NCI-H524 treated with DMSO at 0.1 percent for 48 hours (cell line): ENCODE measurements at regions not wholly inside any gene's neighbourhood (a gene's known extent, or its start where the extent isn't known, plus 50 kb on each side); places are given as distances from the start of the nearest gene placed in this dataset.
A peak's percentile ranks its signal among the peaks of the same experiment; 100 is the strongest.
"Not testable (repeated sequence)": the region's sequence is repeated elsewhere in the genome, so short reads cannot be mapped to it uniquely, and the experiment has no call there.

ENCODE experiments used
- DNase-seq: peaks from one replicate; lab custom pipeline; 2025; lab: John Stamatoyannopoulos, UW

DNA sequence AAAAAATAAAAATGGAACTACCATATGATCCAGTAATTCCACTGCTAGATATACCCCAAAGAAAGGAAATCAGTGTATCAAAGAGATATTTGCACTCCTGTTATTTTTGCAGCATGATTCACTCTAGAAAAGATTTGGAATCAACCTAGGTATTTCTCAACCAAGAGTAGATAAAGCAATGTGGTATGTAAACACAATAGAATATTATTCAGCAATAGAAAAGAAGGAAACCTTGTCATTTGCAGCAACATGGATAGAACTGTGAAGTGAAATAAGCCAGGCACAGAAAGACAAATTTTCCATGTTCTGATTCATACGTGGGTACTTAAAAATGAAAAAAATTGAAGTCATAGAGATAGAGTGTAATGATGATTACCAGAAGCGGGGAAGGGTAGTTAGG is 362.3 kb upstream of the EPHA5 start:
- DNase-seq, result no peak

DNA sequence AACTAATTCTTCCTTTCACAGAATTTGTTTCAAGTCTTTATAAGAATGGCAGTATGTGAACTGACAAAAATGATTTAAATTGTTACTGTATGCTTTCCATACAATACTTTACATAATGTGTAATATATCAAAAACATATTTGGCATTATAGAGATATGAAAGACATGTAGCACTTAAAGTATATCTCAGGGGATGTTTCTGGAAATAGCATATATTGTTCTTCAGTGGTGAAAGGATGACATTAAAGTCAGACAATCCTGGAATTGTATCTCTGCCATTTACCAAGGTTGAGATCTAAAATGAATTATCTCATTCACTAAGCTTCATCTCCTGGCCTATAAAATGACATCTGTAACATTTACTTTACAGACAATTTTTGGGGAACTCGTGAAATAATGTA is 358.4 kb upstream of the EPHA5 start:
- DNase-seq, result no peak

DNA sequence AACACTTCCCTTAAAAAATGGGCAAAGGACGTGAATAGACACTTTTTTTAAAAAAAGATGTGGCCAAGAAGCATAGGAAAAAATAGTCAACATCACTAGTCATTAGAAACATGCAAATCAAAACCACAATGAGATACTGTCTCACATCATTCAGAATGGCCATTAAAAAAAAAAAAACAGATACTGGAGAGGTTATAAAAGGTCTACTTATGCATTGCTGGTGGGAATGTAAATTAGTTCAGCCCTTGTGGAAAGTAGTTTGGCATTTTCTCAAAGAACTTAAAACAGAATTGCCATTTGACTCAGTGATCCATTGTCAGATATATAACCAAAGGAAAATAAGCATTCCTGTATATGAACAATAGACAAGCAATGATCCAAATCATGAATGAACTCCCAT is 352.8 kb upstream of the EPHA5 start:
- DNase-seq, result no peak

DNA sequence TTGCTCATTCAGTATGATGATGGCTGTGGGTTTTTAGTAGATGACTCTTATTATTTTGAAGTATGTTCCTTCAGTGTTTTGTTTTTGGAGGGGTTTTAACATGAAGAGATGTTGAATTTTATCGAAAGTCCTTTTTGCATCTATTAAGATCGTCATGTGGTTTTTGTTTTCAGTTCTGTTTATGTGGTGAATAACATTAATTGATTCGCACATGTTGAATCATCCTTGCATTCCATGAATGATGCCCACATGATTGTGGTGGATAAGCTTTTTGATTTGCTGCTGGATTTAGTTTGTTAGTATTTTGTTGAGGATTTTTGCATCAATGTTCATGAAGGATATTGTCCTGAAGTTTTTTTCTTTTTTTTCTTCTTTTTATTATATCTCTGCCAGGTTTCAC is 347.4 kb upstream of the EPHA5 start:
- no peak for DNase-seq

DNA sequence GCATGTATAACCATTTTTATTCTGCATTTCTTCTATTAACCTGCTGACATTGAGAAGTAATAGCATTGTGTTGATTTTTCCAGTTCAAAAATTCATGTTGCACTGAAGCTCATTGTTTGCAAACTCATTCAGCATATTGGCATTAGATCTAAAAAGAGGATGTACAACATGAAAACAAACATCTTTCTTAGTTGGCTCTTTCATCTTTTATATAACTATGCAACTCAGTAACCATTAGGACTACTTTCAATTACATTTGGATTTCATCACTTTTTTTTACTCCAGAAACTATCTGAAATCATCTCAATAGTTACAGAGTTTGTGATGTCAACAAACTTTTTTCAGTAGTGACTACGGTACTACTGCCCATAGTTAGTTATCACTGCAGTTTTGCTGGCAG is 346.0 kb upstream of the EPHA5 start:
- DNase-seq, result no peak

DNA sequence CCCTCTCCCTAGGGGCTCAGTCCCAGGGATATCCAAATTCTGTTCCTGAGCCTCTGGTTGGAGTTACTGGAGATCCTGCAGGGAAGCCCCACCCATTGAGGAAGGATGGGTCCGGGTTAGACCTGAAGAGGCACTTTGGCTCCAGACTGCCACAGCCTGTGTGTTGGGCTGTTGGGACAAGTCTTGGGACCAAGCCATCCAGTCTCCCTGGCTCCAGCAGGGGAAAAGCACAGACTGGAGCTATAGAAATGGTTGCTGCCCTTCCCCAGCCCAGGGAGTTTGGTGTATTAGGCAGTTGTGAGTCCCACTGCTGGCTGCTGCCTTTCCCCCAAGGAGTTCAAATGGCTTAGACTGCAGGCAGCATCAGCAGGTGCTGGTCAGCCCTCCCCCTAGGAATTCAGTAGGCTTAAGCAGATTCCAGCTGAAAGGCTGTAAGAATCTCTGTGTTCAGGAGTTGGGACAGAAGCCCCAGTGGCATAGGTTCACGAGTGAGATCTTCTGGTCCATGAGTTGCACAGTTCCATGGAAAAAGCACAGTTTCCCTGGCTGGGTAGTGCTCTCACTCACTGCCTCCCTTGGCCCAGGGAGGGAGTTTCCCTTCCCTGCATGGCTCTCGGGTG is 344.0 kb upstream of the EPHA5 start:
- no peak for DNase-seq

DNA sequence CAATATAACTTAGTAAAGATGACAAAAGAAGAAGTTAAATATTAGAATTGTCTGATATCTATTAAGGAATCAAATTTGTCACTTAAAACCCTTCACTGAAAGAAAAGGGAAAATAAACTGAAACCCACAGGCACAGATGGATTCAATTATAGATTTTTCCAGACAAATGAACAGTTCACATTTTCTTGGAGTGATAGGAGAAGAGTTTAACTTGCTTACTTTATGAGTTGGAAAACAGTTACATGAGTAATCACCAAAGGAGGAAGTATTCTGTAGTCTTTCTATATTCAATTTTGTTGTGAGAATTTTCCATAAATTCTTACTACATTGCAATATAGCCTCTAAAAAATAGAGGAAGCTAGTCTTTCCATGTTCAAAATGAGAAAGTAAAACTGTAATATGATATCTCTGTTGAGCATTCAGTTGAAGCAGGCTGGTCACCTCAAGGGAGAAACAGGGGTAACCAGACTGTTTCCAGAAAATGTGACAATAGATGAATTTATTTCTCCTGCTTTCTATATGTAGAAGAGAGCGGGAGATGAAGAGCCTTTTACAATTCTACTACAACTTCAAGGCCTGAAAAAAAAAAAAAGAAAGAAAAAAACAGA is 330.3 kb upstream of the EPHA5 start:
- no peak for DNase-seq

DNA sequence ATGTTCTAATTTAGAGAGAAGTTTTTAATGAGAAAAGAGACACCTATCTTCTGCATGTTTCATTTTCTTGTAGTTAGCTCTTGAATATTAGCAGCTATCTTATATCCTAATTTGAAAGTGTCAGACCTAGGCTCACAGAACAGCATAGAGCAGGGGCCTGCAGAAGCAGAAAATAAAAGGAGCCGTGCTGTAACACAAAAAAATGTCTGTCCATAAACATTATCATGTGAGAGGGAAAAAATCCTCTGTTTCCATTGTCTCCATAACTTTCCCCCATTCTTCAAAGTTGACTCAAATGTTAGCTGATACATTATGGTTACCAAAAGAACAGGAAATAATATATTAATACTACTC is 329.2 kb upstream of the EPHA5 start:
- no peak for DNase-seq

DNA sequence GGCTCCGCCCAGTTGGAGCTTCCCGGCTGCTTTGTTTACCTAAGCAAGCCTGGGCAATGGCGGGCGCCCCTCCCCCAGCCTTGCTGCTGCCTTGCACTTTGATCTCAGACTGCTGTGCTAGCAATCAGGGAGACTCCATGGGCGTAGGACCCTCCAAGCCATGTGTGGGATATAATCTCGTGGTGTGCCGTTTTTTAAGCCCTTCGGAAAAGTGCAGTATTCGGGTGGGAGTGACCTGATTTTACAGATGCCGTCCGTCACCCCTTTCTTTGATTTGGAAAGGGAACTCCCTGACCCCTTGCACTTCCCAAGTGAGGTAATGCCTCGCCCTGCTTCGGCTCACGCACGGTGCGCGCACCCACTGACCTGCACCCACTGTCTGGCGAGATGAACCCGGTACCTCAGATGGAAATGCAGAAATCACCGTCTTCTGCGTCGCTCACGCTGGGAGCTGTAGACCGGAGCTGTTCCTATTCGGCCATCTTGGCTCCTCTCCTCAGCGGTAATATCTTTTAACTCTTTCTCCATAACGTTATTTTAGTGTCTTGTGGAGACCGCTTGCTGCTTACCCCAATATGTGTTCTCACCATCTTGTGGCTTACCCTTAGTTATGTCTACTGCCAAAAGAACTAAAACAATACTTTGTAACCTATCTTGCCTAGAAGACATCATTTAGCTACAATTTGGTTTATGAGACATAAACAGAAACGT is 328.7 kb upstream of the EPHA5 start:
- not testable (repeated sequence) for DNase-seq

DNA sequence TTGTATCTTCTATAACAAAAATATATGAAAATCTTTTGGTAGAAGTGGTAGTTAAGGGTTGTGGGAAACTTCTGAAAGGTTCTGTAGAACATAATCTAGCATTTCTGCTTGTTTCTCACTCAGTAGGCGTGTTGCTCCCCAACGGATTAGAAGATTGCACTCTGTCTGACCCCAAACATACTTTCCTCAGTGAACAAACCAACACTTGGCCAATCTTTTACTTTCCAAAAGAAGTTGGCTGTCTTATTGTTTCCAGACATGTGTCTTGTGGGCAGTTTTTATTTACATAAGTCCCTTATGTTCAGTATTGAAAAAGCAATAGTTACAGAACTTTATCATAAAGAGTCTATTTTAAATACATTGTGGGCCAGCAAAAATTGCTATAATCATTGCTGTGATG is 312.8 kb upstream of the EPHA5 start:
- no peak for DNase-seq

DNA sequence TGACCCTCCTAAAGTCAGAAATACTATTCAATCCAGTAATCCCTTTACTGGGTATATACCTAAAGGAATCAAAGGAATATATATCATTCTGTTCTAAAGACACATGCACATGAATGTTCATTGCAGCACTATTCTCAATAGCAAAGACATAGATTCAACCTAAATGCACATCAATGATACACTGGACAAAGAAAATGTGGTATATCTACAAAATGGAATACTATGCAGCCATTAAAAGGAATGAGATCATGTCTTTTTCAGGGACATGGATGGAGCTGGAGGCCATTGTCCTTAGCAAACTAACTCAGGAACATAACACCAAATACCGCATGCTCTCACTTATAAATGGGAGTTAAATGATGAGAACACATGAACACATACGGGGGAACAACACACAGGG is 306.0 kb upstream of the EPHA5 start:
- no peak for DNase-seq

DNA sequence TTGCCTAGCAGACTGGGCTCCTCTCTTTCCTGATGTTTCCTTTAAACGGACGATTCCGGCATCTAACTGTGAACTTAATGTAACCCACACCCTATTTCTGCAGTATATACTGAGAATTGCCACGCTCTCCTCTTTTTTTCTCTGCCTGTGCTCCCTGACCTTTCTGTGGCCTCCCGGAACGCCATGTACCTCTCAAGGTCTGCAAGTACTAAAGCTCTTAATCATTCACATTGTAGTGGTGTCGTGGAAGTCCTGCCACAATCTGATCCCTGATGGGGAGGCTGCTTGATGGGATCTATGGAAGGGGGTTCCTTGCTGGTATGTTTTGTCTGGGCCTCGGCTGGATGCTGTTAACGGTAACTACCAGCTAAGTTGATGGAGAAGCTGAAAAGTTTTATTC is 302.9 kb upstream of the EPHA5 start:
- DNase-seq, result no peak

DNA sequence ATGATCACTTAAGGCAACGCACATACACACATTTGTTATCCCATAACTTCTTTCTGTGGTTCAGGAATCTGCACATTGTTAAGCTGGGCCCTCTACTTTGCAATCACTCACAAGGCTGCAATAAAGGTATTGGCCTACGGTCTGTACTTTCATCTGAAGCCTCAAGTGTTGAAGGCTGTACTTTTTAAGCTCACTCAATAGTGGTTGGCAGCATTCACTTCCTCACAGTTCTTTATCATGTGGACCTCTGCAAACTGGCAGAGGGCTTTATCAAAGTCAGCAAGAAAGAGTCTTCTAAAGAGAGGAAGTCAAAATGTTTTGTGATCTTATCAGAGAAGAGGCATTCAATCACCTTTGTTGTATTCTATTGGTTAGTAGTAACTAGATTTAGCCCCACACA is 301.4 kb upstream of the EPHA5 start:
- no peak for DNase-seq

DNA sequence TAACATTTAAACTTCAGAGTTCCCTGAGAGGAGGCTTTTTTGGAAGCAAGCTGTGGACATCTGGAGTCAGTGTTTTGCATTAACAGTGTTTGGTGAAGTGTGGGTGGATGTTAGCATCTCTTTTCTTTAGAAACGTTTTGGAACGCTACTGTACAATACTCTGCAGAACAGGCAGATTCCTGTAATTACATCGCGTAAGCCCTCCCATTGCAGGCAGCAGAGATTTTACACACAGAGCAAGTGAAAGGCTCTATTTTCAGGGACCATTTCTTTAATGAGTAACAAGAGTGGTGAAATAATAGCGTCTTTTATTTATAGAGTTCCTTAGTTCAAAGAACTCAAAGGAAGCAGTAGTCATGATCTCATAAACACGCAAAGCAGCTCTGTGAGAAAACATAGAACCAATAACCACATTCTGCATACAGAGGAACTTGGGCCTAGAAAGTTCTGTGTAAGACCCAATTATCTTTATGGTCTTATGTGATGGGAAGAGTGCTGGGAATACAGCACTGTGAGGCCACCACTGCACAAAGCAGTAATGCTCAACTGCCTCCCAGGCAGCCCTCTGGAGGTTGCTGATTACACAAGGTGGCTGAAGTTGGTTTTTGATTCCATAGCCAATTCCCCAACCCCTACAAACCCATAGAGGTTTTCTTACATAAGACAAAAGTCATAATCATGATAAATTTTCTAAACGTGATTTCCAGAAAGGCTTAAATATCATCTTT is 298.7 kb upstream of the EPHA5 start:
- DNase-seq, result no peak

DNA sequence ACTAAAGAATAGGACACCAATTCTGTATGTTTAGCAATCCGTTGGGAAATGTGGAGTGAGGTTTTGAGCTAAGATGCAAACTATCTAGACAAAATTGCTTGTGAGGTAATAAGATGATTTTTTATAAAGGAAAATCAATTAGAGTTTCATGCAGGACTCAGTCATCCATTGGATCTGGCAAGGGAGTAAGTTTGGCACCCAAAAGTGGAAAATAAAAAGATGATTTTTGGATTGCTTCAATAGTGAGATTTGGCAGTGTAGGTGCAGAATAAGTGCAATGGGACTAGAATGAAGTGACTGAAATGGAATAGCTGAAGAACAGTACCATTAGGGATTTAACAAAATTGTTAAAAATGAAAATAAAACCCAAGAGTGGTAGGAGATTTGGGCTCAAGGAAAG is 290.5 kb upstream of the EPHA5 start:
- DNase-seq, result no peak

DNA sequence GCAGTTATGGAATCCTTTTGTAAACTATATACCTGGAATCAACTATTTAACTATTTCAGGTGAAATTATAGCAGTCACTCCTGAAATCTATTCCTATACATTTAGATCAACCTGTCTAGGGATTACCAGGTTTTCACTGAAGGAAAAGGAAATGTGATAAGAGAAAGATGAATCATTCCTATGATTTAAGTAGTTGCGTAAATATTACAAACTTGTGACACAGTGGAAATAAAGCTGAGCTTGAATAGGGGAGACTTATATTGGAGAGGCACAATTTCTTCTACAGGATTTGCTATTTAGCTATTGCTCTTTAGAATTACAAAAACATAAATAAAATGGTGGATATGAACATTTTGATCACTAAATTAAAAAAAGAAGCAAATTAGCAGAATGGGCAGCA is 284.1 kb upstream of the EPHA5 start:
- no peak for DNase-seq

DNA sequence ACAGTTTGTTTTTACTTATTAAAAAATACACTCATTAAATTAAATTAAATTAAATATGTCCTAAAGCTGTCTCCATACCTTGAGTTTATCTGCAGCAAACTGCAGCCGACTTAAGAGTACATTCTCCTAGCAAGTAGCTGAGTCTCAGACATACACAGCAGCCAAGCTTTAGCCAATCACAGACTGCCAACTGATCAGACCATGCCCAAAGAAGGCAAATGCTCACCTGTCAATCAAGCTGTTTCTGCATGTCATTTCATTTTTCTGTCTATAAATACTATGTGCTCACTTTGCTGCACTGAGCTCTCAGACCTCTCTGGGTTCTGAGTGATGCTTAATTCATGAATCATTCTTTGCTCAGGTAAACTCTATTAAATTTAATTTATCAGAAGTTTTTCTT is 280.9 kb upstream of the EPHA5 start:
- DNase-seq, result no peak

DNA sequence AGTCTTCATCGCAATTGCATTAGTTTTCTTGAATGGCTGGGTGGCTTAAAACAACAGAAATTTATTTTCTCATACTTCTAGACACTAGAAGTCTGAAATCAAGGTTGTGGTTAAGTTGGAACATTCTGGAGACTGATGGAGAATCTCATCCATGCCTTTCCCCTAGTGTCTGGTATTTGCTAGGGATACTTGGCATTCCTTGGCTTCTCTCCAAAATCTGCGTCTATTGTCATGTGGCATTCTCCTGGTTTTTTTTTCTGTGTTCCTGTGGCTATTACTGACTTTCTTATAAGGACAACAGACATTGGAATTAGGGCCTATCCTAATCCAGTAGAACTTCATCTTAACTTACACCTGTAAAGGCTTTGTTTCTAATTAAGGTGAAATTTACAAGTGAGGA is 272.8 kb upstream of the EPHA5 start:
- no peak for DNase-seq

DNA sequence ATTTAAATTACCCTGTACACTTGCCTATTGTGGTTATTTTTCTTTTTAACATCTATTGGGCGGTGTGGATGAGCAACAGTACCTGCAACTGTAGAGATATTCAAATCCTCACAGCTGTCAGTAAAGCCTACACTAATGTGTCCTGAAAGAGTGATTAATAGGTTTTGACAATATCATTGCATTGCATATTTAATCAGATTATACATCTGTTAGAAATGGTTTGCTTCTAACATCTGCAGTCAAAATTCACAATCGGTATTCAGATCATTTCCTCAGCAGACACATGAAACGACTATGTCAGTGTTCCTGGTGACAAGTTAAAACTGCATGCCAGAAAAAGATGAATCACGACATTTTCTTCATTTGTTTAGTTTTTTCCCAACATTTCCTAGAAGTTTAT is 254.6 kb upstream of the EPHA5 start:
- no peak for DNase-seq

DNA sequence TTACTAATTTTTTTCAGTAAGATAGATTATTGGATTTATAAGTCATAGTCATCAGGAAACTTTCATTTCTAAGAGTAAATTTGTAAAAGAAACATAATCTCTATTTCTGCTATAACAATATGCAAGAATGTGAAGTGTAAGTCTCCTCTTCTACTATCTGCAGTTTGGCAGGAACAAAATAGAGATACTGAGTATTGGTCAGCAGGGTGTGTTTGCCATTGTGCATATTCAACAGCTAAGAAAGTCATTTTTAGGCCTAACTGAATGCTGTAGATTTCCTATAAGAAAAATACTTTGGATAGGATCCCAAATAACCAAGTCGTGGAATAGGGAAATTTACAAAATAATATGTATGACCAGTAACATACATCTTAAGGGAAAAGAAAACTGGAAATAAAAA is 253.3 kb upstream of the EPHA5 start:
- DNase-seq, result no peak

DNA sequence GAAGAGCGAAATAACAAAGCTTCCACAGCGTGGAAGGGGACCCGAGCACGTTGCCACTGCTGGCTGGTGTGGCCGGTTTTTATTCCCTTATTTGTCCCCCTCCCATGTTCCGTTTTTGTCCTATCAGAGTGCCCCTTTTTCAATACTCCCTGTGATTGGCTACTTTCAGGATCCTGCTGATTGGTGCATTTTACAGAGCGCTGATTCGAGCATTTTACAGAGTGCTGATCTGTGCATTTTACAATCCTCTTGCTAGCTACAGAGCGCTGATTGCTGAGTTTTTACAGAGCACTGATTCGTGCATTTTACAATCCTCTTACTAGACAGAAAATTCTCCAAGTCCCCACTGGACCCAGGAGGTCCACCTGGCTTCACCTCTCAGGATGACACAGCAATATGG is 250.9 kb upstream of the EPHA5 start:
- no peak for DNase-seq

DNA sequence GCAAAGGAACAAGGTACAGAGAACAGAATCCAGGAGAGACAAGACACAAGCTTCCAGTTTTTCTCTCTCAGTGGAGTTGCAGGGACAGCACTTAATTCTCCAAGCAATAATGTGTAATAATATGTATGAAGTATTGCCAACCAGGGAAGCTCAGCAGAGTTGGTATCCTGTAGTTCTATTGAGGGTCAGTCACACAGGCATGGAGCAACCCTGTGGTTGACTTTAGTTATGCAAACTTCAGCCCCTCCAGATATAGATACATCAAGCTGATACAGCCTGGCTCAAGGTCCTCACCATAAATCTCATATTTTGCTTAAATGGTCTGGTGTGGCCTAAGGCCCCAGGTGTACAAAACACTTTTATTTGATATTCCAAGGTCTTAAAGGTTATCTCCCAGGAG is 248.6 kb upstream of the EPHA5 start:
- no peak for DNase-seq

DNA sequence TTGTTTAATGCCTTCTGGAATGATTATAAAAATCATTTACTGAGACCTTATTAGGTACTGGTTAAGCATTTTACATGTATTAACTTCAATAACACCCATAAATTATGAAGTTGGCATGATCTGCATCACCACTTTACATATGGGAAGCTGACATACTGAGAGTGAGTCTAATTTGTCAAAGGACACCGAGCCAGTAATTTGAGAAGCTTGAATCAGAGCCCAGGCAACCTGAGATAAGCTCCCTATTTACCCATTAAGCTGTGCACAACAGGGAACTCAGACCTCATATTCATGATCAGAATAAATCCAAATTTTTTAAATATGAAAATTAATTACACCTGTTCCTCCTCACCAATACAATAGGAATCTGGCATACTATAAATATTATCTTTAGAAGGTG is 247.9 kb upstream of the EPHA5 start:
- DNase-seq, result peak; percentile 7
